ENCODE measurements at regions not wholly inside any gene's neighbourhood (a gene's known extent, or its start where the extent isn't known, plus 50 kb on each side); places are given as distances from the start of the nearest gene placed in this dataset.

- H3K9me3 ChIP-seq: no peaks in the 10 kb centered on the region
- no peaks in the 10 kb centered on the region for H3K27me3 ChIP-seq (ENCODE audit: insufficient read depth)
- ChIA-PET POLR2A (no interaction called here), CTCF (no interaction called here)
- 25% methylated on average over 9 of the region's 12 CpGs for WGBS (ENCODE audit: low lambda C conversion rate)
- no peak overlapping the region for H2AFZ ChIP-seq (ENCODE audit: low read depth)
- TF ChIP-seq RAD21 (IDR thresholded peaks at IDR 0.05; ENCODE audit: low read length) (no peak), CHD2 (IDR thresholded peaks at IDR 0.05; ENCODE audit: low read length, partially characterized antibody) (no peak), TAF1 (IDR thresholded peaks at IDR 0.05; ENCODE audit: borderline replicate concordance, low read depth, low read length) (no peak), EZH2phosphoT487 (IDR thresholded peaks at IDR 0.05; ENCODE audit: borderline replicate concordance, low read depth) (no peak)
- H3K9me2 ChIP-seq: no peaks in the 10 kb centered on the region
- H3K4me1 ChIP-seq (ENCODE audit: control insufficient read depth in 1 of 2, insufficient read depth in 2 of 2, low read depth in 1 of 2, low read length in 1 of 2): no peaks in the 10 kb centered on the region
- H3K79me2 ChIP-seq (ENCODE audit: insufficient read depth): no peaks in the 10 kb centered on the region
- H3K4me3 ChIP-seq (ENCODE audit: low read depth in 2 of 2, low read length in 1 of 2): no peak overlapping the region
- no peak overlapping the region for H3K27ac ChIP-seq (ENCODE audit: low read depth in 2 of 2, low read length in 1 of 2)
- DNase-seq: no peak
- no peaks in the 10 kb centered on the region for H3F3A ChIP-seq (replicated peaks; ENCODE audit: insufficient read depth)
- no peaks in the 10 kb centered on the region for H4K20me1 ChIP-seq (ENCODE audit: insufficient read depth)
- H3K9ac ChIP-seq: no peak overlapping the region
- no peak overlapping the region for H3K4me2 ChIP-seq
- no peaks in the 10 kb centered on the region for H3K36me3 ChIP-seq (replicated peaks in 1 of 2; ENCODE audit: control insufficient read depth in 1 of 2, insufficient read depth in 2 of 2, low read length in 1 of 2)
These were observed 58.0 kb upstream of the SHOX start for GRCh38 chrX:572538-573124.

- H3K9me3 ChIP-seq: no peaks in the 10 kb centered on the region
- no peaks in the 10 kb centered on the region for H3K9me2 ChIP-seq
- H3K4me3 ChIP-seq (ENCODE audit: low read depth in 2 of 2, low read length in 1 of 2): no peak overlapping the region
- H3K27ac ChIP-seq (ENCODE audit: low read depth in 2 of 2, low read length in 1 of 2): no peak overlapping the region
- H4K20me1 ChIP-seq (ENCODE audit: insufficient read depth): no peaks in the 10 kb centered on the region
- DNase-seq: no peak
- no peaks in the 10 kb centered on the region for H3K36me3 ChIP-seq (replicated peaks in 1 of 2; ENCODE audit: control insufficient read depth in 1 of 2, insufficient read depth in 2 of 2, low read length in 1 of 2)
- 41% methylated on average over 13 of the region's 14 CpGs for WGBS (ENCODE audit: low lambda C conversion rate)
- no peak overlapping the region for H3K9ac ChIP-seq
- H3F3A ChIP-seq (replicated peaks; ENCODE audit: insufficient read depth): no peaks in the 10 kb centered on the region
- POLR2A ChIA-PET: no interaction called here
- TF ChIP-seq MAX (IDR thresholded peaks at IDR 0.05; ENCODE audit: low read depth) (no peak), YY1 (IDR thresholded peaks at IDR 0.05; ENCODE audit: low read depth) (no peak), NRF1 (IDR thresholded peaks at IDR 0.05; ENCODE audit: low read depth, low read length) (no peak), RCOR1 (IDR thresholded peaks at IDR 0.05; ENCODE audit: low read length) (no peak), CHD2 (IDR thresholded peaks at IDR 0.05; ENCODE audit: low read length, partially characterized antibody) (no peak), NFIC (IDR thresholded peaks at IDR 0.05; ENCODE audit: borderline replicate concordance) (no peak), MEF2A (IDR thresholded peaks at IDR 0.05; ENCODE audit: borderline replicate concordance, low read depth) (no peak), RFX5 (IDR thresholded peaks at IDR 0.05; ENCODE audit: low read length) (no peak), TCF12 (IDR thresholded peaks at IDR 0.05) (no peak), ELF1 (IDR thresholded peaks at IDR 0.05) (no peak), CTCF (IDR thresholded peaks at IDR 0.05) (no peak), SMC3 (IDR thresholded peaks at IDR 0.05; ENCODE audit: low read depth, low read length) (no peak)
- TF ChIP-seq, protein P1, sequence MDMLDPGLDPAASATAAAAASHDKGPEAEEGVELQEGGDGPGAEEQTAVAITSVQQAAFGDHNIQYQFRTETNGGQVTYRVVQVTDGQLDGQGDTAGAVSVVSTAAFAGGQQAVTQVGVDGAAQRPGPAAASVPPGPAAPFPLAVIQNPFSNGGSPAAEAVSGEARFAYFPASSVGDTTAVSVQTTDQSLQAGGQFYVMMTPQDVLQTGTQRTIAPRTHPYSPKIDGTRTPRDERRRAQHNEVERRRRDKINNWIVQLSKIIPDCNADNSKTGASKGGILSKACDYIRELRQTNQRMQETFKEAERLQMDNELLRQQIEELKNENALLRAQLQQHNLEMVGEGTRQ (IDR thresholded peaks at IDR 0.05; ENCODE audit: borderline replicate concordance, low read depth, low read length): no peak
- no peak overlapping the region for H3K4me2 ChIP-seq
- H3K27me3 ChIP-seq (ENCODE audit: insufficient read depth): no peaks in the 10 kb centered on the region
- no peaks in the 10 kb centered on the region for H3K4me1 ChIP-seq (ENCODE audit: control insufficient read depth in 1 of 2, insufficient read depth in 2 of 2, low read depth in 1 of 2, low read length in 1 of 2)
- CTCF ChIA-PET: no interaction called here
- H2AFZ ChIP-seq (ENCODE audit: low read depth): no peak overlapping the region
- H3K79me2 ChIP-seq (ENCODE audit: insufficient read depth): no peaks in the 10 kb centered on the region
These were observed 56.3 kb upstream of the SHOX start for GRCh38 chrX:574251-574650.
